Prostate gland (tissue), 2 donors: ENCODE measurements at regions not wholly inside any gene's neighbourhood (a gene's known extent, or its start where the extent isn't known, plus 50 kb on each side); places are given as distances from the start of the nearest gene placed in this dataset.

Experiments
- DNase-seq: peaks from one replicate; pipeline ENCODE4 v3.0.0-alpha.2; 2019; ENCODE audit warnings: low spot score
- H3K27ac ChIP-seq, 2 donors: fragments of 200-600 bp; sonication (generic); 2 replicates each; pipeline ENCODE4 v1.5.1; 2017 to 2019
- H3K27me3 ChIP-seq: fragments of 200-600 bp; sonication (generic); replicated peaks from 2 replicates; pipeline ENCODE4 v1.5.1; 2019; ENCODE audit not compliant: insufficient read depth
- H3K36me3 ChIP-seq, 2 donors: fragments of 200-600 bp; sonication (generic); 1 replicate in 1 of 2; 2 replicates in 1 of 2; pipeline versions ENCODE4 v1.5.1 to v1.8.1; 2017 to 2019
- H3K4me1 ChIP-seq: fragments of 200-600 bp; sonication (generic); replicated peaks from 2 replicates; pipeline ENCODE4 v1.5.1; 2019
- H3K4me3 ChIP-seq, 2 donors: fragments of 200-600 bp; sonication (generic); 2 replicates each; pipeline ENCODE4 v1.5.1; 2017 to 2019
- H3K9me3 ChIP-seq: fragments of 200-600 bp; sonication (generic); 2 replicates; pipeline ENCODE4 v1.5.1; 2017
- POLR2A ChIP-seq: fragments of 450-650 bp; IDR thresholded peaks from one replicate; pipeline ENCODE4 v1.6.1; 2016; ENCODE audit warnings: antibody characterized with exemption, mild to moderate bottlenecking
- POLR2AphosphoS5 ChIP-seq: sonication (generic); formaldehyde crosslinking; IDR thresholded peaks from one replicate; pipeline ENCODE4 v1.6.1; 2017; ENCODE audit warnings: antibody characterized with exemption
- WGBS: methylation state at CpG from one replicate; pipeline ENCODE4 v1.1.5; 2018; 5-methylcytosine and 5-hydroxymethylcytosine counted together
- intact Hi-C: fragments of 100-400 bp; cut with DNase I; formaldehyde crosslinking; loops from one replicate; pipeline ENCODE4 v1.14.2; 2022
- TF ChIP-seq, protein P1 (sequence below), 4 experiments: fragments of 200-600 bp in 2 of 4; fragments of 450-650 bp in 2 of 4; sonication (generic) in 2 of 4; IDR thresholded peaks; 1 replicate in 3 of 4; 2 replicates in 1 of 4; pipeline ENCODE4 v1.5.1; 2016 to 2019; ENCODE audit warnings: antibody characterized with exemption in 4 of 4, mild to moderate bottlenecking in 2 of 4, moderate library complexity in 2 of 4

DNA sequence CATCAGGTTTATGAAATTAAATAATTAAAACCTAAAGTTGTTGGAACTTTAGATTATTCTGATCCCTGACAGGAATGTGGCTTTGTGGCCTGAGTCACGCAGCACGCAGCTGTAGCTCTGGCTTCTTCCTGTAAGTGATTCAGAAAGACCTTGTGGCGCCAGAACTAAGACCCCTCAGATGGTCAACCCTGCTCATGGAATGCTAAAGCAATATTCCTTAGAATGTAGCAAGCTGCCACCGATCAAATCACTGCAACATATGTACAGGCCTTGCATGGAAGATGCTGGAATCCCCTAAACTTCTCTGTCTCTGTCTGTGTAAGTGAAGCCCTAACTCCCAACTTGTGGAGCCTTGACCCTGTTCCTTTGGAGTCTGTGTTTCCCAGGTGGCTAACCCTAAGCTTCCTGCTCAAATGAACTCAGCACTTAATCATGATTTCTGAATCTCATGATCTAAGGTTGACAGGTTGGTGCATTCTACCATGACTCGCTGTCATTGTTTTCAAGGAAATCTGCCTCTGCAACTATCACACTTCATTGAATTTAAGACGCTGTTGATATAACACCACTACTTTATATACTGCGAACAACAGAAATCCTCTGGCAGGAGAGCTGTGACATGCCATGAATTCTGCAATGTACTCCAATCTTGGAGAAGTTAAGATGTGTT, 111.2 kb upstream of the CST7 start:
- no peaks in the 10 kb centered on the region for H3K9me3 ChIP-seq
- H3K36me3 ChIP-seq, result no peaks in the 10 kb centered on the region
- no peak for TF ChIP-seq POLR2A
- no peak for TF ChIP-seq POLR2AphosphoS5
- TF ChIP-seq, protein P1, sequence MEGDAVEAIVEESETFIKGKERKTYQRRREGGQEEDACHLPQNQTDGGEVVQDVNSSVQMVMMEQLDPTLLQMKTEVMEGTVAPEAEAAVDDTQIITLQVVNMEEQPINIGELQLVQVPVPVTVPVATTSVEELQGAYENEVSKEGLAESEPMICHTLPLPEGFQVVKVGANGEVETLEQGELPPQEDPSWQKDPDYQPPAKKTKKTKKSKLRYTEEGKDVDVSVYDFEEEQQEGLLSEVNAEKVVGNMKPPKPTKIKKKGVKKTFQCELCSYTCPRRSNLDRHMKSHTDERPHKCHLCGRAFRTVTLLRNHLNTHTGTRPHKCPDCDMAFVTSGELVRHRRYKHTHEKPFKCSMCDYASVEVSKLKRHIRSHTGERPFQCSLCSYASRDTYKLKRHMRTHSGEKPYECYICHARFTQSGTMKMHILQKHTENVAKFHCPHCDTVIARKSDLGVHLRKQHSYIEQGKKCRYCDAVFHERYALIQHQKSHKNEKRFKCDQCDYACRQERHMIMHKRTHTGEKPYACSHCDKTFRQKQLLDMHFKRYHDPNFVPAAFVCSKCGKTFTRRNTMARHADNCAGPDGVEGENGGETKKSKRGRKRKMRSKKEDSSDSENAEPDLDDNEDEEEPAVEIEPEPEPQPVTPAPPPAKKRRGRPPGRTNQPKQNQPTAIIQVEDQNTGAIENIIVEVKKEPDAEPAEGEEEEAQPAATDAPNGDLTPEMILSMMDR (IDR thresholded peaks at IDR 0.05), result no peak
- 92% methylated on average over 7 of the region's 7 CpGs for WGBS
- no peaks in the 10 kb centered on the region for H3K4me1 ChIP-seq
- H3K4me3 ChIP-seq, result no peak overlapping the region
- intact Hi-C loops, result no loop called here
- no peak overlapping the region for H3K27ac ChIP-seq
- DNase-seq, result no peak
- no peaks in the 10 kb centered on the region for H3K27me3 ChIP-seq

DNA sequence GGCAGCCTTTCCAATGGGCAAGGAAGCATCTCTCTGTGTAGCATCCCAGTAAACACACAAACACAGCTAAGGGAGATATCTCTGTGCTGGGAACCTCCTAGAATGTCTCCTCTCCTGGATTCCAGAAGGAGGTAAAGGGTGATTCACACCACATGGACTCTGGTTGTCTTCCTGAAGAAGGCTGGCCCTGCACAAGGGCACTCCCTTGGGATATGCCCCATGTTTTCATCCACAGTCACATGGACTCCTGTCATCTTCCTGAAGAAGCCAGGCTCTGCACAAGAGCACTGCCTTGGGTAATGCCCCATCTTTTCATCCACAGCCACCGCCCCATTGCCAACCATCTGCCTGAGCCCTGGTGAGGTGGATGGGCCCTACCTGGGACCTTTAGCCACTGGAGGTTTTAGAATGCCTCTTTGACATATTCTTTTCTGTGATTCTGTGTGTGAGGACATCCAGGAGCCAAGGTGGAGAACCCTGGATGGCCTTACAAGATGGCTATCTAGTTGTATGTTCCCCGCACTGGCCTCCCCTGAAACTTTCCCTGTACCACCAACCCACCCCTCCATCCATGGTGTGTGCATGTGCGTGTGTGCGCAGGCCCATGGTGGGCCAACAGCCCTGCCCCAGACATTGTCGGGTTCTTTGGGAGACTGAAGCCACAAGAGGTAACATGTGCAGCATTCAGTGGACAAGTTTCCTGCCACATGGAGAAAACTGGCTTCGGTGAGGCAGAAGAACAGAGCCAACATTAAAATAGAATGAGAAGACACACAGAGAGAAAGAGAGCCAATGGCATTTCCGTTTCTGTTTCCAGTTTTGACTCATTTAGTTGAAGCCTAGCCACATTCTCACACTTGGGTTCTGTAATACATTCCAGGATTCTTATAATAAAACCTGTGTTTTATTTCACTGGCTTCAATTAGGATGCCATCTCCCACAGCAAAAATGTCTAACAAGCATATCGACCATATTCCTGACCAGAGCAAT, 110.2 kb upstream of the CST7 start:
- H3K4me3 ChIP-seq, result no peak overlapping the region
- H3K4me1 ChIP-seq, result no peaks in the 10 kb centered on the region
- WGBS, result 69% methylated on average over 8 of the region's 8 CpGs
- DNase-seq, result no peak
- H3K9me3 ChIP-seq, result no peaks in the 10 kb centered on the region
- intact Hi-C loops, result no loop called here
- no peak for TF ChIP-seq POLR2AphosphoS5
- TF ChIP-seq, protein P1 (IDR thresholded peaks at IDR 0.05), result no peak
- no peak for TF ChIP-seq POLR2A
- H3K36me3 ChIP-seq, result no peaks in the 10 kb centered on the region
- no peak overlapping the region for H3K27ac ChIP-seq
- no peaks in the 10 kb centered on the region for H3K27me3 ChIP-seq

DNA sequence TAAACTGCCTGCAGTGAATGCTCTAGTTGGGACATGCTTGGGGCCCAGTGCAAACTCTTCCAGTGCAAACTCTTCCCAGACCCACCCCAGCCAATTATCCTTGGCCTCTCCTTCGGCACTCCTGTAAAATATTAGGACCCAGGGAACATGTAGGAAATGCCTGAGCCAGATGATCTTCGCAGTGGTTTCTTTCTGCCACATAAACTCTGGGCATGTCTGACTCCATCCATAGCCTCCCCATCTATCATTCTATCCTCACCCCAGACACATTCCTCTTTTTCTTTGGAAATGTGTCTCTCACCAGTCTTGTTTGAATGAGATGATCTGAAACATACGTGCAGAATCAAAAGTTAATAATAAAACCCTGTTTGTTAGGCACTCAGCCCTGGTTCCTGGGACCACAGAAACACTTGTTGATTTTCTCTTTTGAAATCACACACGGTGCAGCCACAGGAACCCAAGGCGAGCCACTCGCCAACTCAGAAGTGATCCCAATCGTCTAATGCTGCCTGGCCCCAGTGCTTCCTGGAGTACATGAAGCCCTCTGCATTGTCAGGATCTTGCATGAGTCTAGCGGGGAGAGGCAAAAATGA, 108.9 kb upstream of the CST7 start:
- Histone ChIP-seq H3K27me3 (no peaks in the 10 kb centered on the region), H3K27ac (no peak overlapping the region), H3K36me3 (no peaks in the 10 kb centered on the region), H3K4me3 (no peak overlapping the region), H3K4me1 (no peaks in the 10 kb centered on the region), H3K9me3 (no peaks in the 10 kb centered on the region)
- no peak for DNase-seq
- no peak for TF ChIP-seq POLR2A
- TF ChIP-seq, protein P1 (IDR thresholded peaks at IDR 0.05), result no peak
- no peak for TF ChIP-seq POLR2AphosphoS5
- intact Hi-C loops, result no loop called here
- WGBS, result 38% methylated on average over 8 of the region's 8 CpGs

DNA sequence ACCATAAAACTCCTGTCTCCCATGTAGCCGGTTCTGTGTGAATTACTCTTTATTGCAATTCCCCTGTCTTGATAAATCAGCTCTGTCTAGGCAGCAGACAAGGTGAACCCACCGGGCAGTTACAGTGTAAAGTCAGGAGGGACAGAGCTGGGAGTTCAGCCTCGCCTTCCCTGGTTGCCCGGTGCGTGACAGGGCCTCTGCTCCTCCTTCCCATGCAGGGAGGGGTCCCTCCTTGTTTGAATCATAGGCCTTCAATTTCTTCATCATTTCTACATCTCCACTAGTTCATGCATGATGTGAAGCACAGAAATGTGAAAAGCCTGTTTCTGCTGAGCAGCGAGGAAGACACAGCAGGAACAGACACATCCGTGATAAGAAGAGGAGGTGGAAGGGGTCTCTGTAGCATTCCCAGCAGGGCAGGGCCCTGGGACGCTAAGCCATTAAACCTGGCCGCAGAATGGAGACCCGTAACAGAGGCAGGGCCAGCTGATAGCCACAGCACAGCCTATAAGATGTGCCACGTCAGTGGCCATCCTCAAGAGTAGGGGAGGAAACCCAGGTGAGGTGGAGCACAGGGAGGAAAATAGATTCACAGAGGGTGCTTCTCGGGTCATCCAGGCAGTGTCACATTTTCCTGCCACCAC, 106.7 kb upstream of the CST7 start:
- no peaks in the 10 kb centered on the region for H3K27me3 ChIP-seq
- no peak overlapping the region for H3K4me3 ChIP-seq
- no peaks in the 10 kb centered on the region for H3K4me1 ChIP-seq
- TF ChIP-seq POLR2AphosphoS5 (no peak), POLR2A (no peak)
- TF ChIP-seq, protein P1 (IDR thresholded peaks at IDR 0.05), result no peak
- no peak for DNase-seq
- intact Hi-C loops, result no loop called here
- H3K9me3 ChIP-seq, result no peaks in the 10 kb centered on the region
- no peak overlapping the region for H3K27ac ChIP-seq
- no peaks in the 10 kb centered on the region for H3K36me3 ChIP-seq
- WGBS, result 71% methylated on average over 12 of the region's 12 CpGs
